NCI-H146 (cell line): ENCODE measurements at regions not wholly inside any gene's neighbourhood (a gene's known extent, or its start where the extent isn't known, plus 50 kb on each side); places are given as distances from the start of the nearest gene placed in this dataset.

Source experiments
- DNase-seq: peaks from one replicate; lab custom pipeline; 2025; lab: John Stamatoyannopoulos, UW

GRCh38 chr3:31379598-31379997 lies 153.1 kb upstream of the STT3B start:
- no peak for DNase-seq

- DNase-seq = no peak
These were observed 149.9 kb upstream of the STT3B start for GRCh38 chr3:31382856-31383255.

GRCh38 chr3:31384117-31384516 lies 148.6 kb upstream of the STT3B start:
- no peak for DNase-seq

GRCh38 chr3:31389939-31390338 lies 142.8 kb upstream of the STT3B start:
- DNase-seq = no peak

- DNase-seq = no peak
These were observed 142.3 kb upstream of the STT3B start for GRCh38 chr3:31390466-31390865.

GRCh38 chr3:31391150-31391549 lies 141.6 kb upstream of the STT3B start:
- no peak for DNase-seq

- DNase-seq = no peak
These were observed 140.2 kb upstream of the STT3B start for GRCh38 chr3:31392568-31392967.

- no peak for DNase-seq
These were observed 133.5 kb upstream of the STT3B start for GRCh38 chr3:31399271-31399670.

- no peak for DNase-seq
These were observed 130.6 kb upstream of the STT3B start for GRCh38 chr3:31402117-31402516.

GRCh38 chr3:31403197-31403596 lies 129.5 kb upstream of the STT3B start:
- DNase-seq = no peak

GRCh38 chr3:31404871-31405270 lies 127.9 kb upstream of the STT3B start:
- DNase-seq = no peak

GRCh38 chr3:31405515-31405914 lies 127.2 kb upstream of the STT3B start:
- DNase-seq = no peak

GRCh38 chr3:31406896-31407295 lies 125.8 kb upstream of the STT3B start:
- DNase-seq = no peak

- no peak for DNase-seq
These were observed 125.1 kb upstream of the STT3B start for GRCh38 chr3:31407665-31408064.

GRCh38 chr3:31408720-31409119 lies 124.0 kb upstream of the STT3B start:
- DNase-seq = no peak

- DNase-seq = no peak
These were observed 123.3 kb upstream of the STT3B start for GRCh38 chr3:31409389-31409788.

GRCh38 chr3:31409866-31410265 lies 122.9 kb upstream of the STT3B start:
- DNase-seq = no peak

GRCh38 chr3:31410411-31410810 lies 122.3 kb upstream of the STT3B start:
- no peak for DNase-seq

- no peak for DNase-seq
These were observed 119.9 kb upstream of the STT3B start for GRCh38 chr3:31412832-31413231.

- DNase-seq = no peak
These were observed 119.2 kb upstream of the STT3B start for GRCh38 chr3:31413515-31413914.

GRCh38 chr3:31416980-31417379 lies 115.7 kb upstream of the STT3B start:
- DNase-seq = no peak

GRCh38 chr3:31417486-31417885 lies 115.2 kb upstream of the STT3B start:
- no peak for DNase-seq

GRCh38 chr3:31420311-31420710 lies 112.4 kb upstream of the STT3B start:
- peak; percentile 27 for DNase-seq

GRCh38 chr3:31421314-31422048 lies 111.2 kb upstream of the STT3B start:
- no peak for DNase-seq
